Activated CD4-positive, alpha-beta T cell treated with anti-CD3 and anti-CD28 coated beads for 4 hours (primary cell): ENCODE measurements at regions not wholly inside any gene's neighbourhood (a gene's known extent, or its start where the extent isn't known, plus 50 kb on each side); places are given as distances from the start of the nearest gene placed in this dataset.
"Not testable (repeated sequence)": the region's sequence is repeated elsewhere in the genome, so short reads cannot be mapped to it uniquely, and the experiment has no call there.

ENCODE experiments used
- DNase-seq, 2 donors: peaks; one replicate each; pipeline ENCODE4 v3.0.0-alpha.2; 2020

DNA sequence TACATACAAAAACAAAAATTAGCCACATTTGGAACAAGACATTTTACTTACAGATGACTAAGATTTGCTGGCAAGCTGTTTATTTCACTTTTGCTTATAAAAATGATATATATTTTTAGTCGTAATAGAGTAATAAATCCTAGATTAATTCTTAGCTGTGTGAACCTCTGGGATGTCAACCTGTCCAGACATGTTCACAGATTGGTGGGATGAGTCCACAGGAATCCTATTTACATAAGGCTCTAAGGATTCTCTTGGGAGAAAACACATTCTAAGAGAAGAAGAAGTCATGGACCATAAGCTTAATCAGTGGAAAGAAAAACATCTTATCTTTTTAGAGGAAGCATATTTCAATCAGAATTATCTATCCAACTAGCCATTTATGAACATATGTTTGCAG is 797.4 kb downstream of the C12orf50 start:
- DNase-seq = no peak

DNA sequence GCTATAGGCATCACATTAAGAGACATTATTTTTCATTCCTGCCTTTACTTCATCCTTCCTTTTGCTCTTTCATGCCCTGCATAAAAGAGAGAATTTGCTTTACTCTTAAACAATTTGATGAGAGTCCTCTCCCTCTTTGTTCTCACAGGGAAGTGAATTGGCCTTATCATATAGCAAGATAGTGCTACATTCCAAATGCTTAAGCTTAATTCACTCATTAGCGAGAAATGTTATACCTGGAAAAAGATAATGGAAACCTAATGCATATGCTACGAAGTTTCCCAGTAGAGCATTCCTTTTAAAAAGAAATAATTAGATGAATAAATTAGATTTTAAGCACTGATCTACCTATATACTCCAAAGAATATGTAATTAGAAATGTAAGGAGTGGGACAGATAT is 798.8 kb downstream of the C12orf50 start:
- no peak for DNase-seq

DNA sequence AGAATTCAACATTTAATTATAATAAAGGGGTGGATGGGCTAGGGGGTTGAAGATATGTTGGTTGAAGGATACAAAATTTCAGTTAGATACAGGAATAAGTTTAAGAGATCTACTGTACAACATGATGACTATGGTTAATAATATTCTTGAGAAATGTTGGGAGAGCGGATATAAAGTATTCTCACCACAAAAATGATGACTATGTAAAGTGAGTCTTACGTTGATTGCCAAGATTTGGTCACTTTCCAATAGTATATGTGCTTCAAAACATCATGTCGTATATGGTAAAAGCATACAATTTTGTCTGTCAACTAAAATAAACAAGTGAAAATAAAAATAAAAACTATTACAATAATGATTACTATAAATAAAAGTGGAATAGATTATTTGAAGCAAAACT is 802.0 kb downstream of the C12orf50 start:
- no peak for DNase-seq

DNA sequence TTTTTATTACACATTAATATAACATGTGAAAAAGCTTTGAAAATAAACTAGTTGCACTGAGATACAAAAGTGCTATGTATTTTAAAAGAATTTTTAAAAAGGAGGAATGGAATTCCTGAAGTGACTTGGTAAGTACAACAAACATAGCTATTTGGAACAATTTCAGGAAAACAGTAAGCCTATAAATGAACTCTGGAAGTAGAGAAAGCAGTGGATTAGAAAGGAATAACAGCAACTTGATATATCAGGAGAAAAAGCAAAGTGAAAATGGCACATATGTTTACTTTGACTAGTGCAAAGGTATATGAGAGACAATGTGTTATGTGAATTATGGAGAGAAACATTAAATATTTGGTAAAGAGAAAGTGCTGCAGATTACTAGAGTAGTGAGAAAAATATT is 811.7 kb downstream of the C12orf50 start:
- no peak for DNase-seq

DNA sequence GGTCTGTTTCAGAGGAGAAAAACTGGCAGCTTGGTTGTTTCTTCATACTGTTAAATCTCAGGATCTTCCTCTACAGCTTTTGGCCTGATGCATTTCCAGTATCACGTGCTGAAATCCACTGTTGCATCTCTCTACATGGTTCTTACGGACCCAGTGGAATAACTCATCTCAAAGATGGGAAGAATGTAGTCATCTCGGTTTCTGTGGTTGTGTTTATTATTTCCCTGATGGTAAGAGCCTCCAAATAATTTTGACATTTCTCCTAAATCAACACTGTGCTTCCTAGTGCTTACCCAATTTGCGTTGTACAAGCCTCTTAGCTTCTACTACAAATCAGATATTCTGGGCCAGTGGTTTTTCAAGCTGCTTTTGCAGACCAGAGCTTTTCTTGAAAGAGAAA is 812.8 kb downstream of the C12orf50 start:
- DNase-seq = no peak

DNA sequence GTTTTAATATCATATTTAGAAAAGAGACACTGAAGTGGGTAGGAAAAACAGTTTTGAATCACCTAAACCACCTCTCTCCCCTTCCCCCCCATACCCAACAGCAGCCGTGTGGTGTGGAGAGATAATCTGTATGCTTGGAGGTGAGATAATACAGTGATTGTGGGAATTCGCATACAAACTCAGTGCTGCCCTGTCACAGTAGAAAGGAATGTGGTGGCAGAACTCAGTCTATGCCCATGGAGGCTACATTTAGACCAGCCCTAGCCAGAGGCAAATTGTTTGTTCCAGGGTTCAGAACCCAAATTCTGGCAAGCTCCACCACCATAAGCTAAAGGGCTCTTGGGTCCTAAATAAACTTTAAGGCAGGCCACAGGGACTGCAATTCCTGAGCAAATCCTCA is 827.0 kb downstream of the C12orf50 start:
- no peak for DNase-seq

DNA sequence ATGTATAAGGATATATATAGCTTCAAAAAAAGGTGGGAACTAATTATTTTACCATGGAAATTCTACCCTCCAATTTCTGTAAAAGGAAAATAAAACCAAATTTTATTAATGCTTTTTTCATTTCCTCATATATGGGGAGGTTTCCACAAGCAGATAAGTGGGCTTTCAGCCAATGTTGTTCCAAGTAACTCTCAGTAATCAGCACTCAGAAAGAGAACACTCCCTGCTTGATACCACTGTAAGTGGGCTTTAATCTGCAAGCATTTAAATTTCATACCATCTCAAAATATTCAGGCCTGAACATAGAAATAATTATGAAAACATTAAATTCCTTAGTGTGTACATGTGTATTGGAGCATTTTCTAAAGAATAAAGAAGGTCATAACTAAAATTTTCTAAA is 827.6 kb downstream of the C12orf50 start:
- DNase-seq = no peak

DNA sequence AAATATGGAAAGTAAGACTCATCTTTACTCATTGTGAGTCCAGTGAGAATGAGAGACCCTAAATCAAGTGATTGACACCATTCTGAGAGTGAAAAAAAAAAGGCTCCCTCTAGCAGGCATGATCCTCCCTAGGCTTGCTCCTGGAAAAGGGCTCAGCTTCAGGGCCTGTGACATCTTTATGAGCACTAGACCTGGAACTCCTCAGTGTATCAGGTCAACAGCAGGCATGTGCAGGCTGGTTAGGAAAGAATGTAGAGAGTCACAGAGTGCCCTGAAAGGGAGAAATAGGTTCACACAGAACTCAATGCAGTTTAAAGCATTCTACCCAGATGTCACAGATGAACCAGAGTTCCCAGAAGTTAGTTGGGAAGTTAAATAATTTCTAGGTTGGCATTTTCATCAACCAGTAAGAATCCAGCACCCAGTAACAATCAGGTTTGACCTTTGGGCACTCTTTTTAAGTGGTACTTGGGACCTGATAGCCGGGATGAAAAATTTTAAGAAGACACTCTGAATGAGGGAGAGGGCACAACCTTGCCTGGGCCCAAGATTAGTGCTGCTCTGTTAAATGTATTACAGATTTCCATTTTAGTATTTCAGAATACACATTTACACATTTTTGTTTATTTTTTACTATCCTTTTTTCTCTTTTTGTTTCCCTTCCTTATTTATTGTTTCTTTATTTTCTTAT is 828.8 kb downstream of the C12orf50 start:
- DNase-seq = no peak

DNA sequence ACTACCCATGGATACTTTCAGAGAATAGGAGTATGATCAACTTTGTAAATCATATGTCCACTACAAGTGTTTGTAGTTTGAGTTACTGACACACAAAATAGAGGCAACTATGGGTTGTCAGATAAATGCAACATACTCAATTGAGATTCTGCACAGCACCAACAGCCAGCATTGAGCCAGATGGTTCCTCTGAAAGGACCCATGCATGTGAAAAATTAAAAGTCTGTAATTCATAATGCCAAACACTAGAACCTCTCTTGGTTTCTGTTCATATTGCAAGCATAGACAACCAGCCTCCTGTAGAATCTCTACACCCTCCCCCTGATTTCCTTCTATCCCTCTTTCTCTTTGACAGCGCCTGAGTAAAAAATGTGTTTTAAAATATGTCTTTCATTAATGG is 831.0 kb downstream of the C12orf50 start:
- DNase-seq = no peak

DNA sequence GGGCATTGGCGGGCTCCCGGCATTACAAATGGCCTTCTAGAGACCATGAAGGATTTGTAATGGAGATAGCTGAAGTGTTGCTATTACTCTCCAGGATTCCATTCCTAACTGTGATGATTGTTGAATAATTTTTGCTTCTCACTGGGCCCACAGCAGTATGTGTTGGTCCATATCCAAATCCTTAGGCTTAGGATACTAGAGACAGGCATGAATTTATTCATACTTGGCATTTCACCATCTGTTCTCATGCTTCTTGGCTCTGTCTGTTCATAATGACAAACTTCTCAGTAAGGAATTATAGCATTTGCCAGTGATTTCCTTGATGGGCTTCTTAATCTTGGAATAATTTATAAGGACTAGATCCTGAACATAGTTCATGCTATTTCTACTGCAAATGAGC is 832.9 kb downstream of the C12orf50 start:
- DNase-seq = no peak

DNA sequence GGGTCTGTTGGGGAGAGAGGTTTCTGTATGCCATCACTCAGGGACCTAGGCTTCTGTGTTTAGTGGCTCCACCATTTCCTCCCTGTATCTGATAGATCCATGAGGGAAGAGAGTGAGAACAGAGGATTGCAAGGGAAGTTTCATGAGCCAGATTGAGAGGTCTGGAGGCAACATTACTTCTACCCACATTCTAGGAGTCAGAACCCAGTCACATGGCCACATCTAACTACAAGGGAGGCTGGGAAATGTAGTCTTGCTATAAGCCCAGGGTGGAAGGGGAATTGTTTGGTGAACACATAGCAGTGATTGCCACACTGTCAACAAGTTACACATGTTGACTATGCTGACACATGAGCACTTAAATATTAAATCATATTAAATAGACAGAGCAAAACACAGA is 834.8 kb downstream of the C12orf50 start:
- DNase-seq = not testable (repeated sequence)

DNA sequence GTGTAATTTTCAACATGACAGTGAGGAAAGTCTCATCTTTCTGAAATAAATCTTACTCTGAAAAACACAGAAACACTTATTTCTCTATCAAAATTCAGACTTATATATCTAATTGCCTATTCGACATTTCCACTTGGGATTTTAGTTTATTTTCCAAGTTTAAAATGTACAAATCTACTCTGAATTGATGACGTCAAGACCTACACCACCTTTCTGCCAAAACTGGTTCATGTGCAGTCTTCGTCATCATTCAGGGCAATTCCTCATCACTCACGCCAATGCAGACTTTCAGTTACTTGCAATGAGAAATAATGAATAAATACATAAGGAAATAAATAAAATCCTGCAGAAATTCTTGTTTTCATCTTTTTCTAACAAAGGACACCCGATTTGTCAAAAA is 843.8 kb downstream of the C12orf50 start:
- DNase-seq = no peak

DNA sequence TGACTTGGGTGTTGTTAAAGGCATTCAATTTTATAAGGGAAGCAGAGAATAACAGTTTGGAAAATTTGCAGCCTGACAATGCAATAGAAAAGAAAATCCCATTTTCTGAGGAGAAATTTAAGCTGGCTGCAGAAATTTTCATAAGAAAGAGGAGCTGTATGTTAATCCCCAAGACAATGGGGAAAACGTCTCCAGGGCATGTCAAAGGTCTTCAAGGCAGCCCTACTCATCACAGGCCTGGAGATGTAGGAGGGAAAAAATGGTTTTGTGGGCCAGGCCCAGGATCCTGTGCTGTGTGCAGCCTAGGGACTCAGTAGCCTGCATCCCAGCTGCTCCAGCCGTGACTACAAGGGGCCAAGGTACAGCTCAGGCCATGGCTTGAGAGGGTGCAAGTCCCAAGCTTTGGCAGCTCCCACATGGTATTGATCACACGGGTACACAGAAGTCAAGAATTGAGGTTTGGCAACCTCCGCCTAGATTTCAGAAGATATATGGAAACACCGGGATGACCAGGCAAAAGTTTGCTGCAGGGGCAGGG is 846.4 kb downstream of the C12orf50 start:
- DNase-seq = no peak

DNA sequence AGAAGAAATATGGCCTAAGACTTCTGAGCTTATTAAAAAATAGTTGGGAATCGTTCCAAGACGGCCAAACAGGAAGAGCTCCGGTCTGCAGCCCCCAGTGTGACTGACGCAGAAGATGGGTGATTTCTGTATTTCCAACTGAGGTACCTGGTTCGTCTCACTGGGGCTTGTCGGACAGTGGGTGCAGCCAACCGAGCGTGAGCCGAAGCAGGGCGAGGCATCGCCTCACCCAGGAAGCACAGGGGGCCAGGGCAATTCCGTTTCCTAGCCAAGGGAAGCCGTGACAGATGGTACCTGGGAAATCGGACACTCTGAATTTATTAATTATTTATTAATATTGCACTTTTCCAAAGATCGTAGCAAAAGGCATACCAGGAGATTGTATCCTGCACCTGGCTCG is 857.8 kb downstream of the C12orf50 start:
- no peak for DNase-seq

DNA sequence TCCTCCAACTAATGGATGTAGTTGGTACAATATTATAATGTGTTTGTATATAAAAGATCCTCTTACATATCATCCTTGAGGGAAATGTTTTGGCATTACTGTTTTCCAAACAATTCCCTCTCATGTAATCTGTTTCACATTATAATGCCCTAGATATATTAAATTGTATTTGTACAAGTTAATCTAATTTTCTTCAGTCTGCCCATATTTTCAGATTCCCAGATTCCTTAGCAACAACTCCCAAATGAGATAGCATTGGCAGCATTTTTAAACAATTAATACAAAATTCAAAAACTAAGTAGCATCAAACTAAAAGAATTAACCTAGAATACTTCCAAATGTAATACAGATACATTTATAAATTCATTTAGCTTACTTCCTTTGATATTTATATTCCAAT is 860.2 kb downstream of the C12orf50 start:
- DNase-seq = no peak

DNA sequence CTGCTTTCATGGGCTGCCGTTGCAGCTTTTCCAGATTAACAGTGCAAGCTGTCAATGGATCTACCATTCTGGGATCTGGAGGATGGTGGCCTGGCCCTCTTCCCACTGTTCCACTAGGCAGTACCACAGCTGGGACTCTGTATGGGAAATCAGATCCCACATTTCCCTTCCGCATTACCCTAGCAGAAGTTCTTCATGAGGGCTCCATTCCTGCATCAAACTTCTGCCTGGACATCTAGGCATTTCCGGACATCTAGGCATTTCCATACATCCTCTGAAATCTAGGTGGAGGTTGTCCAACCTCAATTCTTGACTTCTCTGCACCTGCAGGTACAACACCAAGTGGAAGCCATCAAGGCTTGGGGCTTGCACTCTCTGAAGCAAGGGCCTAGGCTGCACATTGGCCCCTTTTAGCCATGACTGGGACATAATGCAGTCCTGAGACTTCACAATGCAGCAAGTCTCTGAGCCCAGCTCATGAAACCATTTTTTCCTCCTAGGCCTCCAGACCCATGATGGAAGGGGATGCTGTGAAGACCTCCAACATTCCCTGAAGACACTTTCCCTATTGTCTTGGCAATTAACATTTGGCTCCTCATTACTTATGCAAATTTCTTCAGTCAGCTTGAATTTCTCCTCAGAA is 863.3 kb downstream of the C12orf50 start:
- DNase-seq = no peak

DNA sequence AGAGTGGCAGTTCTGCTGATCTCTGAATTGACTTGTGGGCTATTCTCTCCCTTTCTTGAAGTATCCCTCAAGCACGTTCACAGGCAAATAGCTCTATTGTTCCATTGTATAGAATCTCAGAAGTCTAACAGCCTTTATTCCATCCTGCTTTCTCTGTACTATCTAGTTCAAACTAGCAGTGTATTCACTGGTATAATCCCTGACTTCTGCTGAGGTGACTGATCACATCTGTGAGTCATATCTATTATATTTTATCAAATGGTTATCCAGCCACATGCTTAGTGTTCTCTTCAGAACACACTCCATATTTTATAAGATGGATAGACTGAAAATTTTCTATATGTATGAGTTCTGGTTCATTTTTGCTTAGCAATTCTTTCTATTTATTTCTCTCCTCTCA is 866.1 kb downstream of the C12orf50 start:
- DNase-seq = no peak

DNA sequence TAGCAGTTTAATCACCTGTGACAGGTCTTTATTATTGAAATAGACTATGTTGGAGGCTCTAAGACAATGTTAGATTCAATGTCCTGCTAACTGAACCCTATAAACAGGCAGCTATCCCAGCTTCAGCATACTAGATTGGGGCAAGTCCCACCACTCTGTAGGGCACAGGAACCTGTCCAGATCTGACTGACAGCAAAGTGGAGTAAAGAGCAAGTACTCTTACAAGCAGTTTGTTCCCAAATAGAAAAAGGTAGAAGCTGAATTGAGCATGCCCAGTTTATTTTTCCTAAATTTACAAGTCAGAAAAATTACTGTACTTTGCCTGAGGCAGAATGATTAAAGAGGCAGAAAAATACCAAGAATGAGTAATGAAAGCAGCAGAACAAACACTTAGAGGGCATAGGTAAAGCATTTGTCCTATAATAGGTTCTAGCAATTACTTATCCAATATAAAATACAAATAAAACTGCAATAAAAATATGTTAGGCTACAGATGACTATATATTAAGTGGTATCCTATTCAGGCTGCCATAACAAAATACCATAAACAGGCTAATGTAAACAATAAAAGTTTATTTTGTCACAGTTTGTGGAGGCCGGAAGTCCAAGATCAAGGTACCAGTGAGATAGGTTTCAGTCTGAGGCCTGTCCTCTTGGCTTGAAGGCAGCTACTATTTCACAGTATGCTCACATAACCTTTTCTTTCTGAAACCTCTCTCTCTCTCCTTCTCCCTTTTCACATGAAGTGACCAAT is 868.2 kb downstream of the C12orf50 start:
- DNase-seq = no peak

DNA sequence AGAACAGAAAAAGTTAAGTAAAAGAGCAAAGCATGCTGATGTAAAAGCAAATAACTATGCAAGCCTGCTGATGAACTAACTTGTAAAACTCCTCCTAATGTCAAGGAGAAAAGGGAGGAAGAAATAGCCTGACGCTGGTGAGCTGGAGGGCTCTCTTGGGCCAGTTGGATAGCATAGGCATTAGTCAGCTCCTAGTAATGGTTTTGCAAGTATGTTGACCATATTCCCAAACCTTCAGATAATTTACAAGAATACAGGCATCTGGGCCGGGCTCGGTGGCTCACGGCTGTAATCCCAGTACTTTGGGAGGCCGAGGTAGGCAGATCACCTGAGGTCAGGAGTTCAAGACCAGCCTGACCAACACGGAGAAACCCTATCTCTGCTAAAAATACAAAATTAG is 871.4 kb downstream of the C12orf50 start:
- no peak for DNase-seq

DNA sequence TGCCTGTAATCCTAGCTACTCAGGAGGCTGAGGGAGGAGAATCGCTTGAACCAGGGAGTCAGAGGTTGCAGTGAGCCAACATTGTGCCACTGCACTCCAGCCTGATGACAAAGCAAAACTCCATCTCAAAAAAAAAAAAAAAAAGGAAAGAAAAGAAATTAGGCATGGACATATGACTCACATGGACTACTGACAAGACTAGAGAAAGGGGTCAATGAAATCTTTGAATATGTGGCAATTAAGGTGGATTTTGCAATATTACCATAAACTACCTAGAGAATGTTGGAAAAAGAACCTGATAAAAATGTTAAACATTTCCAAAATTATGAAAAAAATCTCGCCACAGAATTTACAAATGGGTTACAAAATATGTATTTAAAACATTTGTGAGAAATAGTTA is 873.6 kb downstream of the C12orf50 start:
- DNase-seq = no peak

DNA sequence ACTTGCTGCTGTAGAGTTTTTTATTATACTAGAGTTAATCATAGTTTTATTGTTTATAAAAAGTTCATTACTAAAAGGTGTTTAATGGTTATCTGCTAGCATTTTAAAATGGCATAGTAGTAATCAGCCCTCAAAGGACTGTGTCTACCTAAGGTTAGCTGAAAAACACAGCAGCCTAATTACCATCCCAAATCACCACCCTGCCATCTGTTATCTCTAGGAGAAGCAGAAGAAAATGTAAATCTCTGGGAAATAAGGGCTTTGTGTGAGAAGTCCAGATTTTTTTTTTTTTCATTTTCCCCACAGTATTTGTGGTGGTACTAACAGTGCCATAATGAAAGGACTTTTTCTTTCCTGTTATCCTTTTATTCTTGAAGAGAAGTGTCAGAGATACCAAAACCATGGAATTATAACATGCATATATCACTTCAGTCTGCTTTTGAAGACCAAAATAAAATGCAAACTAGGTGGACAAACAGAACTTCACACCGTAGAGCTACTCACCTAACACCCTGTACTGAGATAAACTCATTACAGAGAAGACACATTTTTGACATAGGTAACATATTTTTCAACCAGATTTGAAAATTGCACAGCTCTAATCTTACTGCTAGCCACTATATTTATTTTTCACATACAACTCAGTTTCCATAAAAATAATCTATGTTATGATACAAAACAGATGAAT is 876.2 kb downstream of the C12orf50 start:
- DNase-seq = no peak

DNA sequence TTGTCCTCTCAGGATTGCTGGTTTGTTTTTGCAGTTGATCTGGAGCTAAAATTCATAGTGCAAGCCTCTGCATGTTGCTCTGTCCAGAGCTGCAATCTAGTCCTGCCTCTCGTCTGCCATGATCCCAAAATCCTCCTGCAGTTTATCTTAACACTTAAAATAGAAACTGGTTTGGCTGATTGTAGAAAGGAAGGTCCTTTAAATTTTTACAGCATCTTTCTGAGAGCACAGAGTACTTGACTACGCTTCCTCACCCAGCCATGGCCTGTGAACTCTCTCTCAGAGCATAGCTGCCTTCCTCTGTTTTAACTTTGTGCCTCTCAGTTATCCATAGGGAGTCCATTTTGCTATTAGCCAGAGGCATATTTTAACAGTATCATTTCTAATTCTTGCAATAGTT is 877.1 kb downstream of the C12orf50 start:
- DNase-seq = no peak

DNA sequence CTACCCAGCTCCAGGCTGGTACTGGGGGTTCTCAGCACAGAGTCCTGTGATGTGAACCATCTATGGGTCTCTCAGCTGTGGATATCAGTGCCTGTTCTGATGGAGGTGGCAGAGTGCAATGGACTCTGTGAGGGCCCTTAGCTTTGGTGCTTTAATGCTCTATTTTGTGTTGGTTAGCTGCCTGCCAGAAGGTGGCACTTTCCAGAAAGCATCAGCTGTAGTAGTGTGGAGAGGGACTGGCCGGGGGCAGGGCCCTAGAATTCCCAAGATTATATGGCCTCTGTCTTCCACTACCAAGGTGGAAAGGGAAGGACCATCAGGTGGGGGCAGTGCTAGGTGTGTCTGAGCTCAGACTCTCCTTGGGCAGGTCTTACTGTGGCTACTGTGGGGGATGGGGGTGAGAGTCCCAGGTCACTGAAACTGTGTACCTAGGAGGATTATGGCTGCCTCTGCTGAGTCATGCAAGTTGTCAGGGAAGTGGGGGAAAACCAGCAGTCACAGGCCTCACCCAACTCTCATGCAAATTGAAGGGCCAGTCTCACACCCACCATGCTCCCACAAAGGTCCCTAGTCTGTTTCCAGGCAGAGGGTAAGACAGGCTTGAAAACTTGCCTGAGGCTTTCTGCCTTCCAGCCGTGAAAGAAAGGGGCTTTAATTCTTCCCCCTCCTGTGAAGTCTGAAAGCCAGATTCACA is 878.1 kb downstream of the C12orf50 start:
- DNase-seq = no peak
